ENCODE measurements at regions not wholly inside any gene's neighbourhood (a gene's known extent, or its start where the extent isn't known, plus 50 kb on each side); places are given as distances from the start of the nearest gene placed in this dataset.

GRCh38 chr6:81084776-81085430 is 667.6 kb downstream of the TENT5A start:
- Histone ChIP-seq H2BK5ac (ENCODE audit: low read depth, low read length) (no peak overlapping the region), H3K4me2 (ENCODE audit: insufficient read depth in 1 of 2, low read depth in 2 of 2, low read length in 2 of 2) (no peak overlapping the region), H3K9ac (replicated peaks in 1 of 4; ENCODE audit: extremely low read depth in 1 of 4, low read depth in 3 of 4, low read length in 3 of 4) (no peak overlapping the region), H2BK20ac (ENCODE audit: low read length) (no peak overlapping the region), H4K91ac (replicated peaks; ENCODE audit: insufficient read length, low read length) (no peak overlapping the region), H3K14ac (ENCODE audit: insufficient read length) (no peak overlapping the region), H2BK12ac (ENCODE audit: low read depth, low read length) (no peak overlapping the region), H3K27me3 (replicated peaks in 1 of 4; ENCODE audit: control insufficient read depth in 3 of 4, extremely low read depth in 1 of 4, insufficient read depth in 3 of 4, low read length in 3 of 4) (no peaks in the 10 kb centered on the region), H3K56ac (replicated peaks; ENCODE audit: insufficient read length, low read depth, low read length) (no peak overlapping the region), H3K9me3 (ENCODE audit: insufficient read depth in 2 of 2, low read depth in 1 of 2, low read length in 1 of 2) (no peaks in the 10 kb centered on the region), H3K36me3 (ENCODE audit: control insufficient read depth in 2 of 4, insufficient read depth in 4 of 4, low read length in 3 of 4) (no peaks in the 10 kb centered on the region), H3K4ac (replicated peaks; ENCODE audit: insufficient read length, low read depth, low read length) (no peak overlapping the region), H3K79me2 (ENCODE audit: control insufficient read depth in 1 of 2, insufficient read depth in 2 of 2, low read length in 2 of 2) (no peaks in the 10 kb centered on the region), H4K8ac (ENCODE audit: extremely low read depth, insufficient read depth, low read length) (no peak overlapping the region), H4K20me1 (replicated peaks in 1 of 2; ENCODE audit: control insufficient read depth in 1 of 2, insufficient read depth in 2 of 2, low read length in 2 of 2) (no peaks in the 10 kb centered on the region), H2BK15ac (ENCODE audit: low read length) (no peak overlapping the region), H2AK5ac (ENCODE audit: low read depth, low read length) (no peak overlapping the region), H3K79me1 (ENCODE audit: low read depth, low read length) (no peaks in the 10 kb centered on the region), H3K18ac (ENCODE audit: extremely low read depth, low read length) (no peak overlapping the region), H4K5ac (ENCODE audit: insufficient read length, low read depth, low read length) (no peak overlapping the region), H3K4me1 (replicated peaks in 1 of 4; ENCODE audit: control insufficient read depth in 3 of 4, insufficient read depth in 4 of 4, low read length in 3 of 4) (peaks cover 0 to 6% (median 0%) of the 10 kb centered on the region in 4 experiments; a peak in 2 of 7 replicates), H2BK120ac (replicated peaks; ENCODE audit: low read depth, low read length) (no peak overlapping the region), H3K23me2 (ENCODE audit: low read depth, low read length) (no peaks in the 10 kb centered on the region), H3K23ac (ENCODE audit: insufficient read length) (no peak overlapping the region), H3K27ac (ENCODE audit: low read depth, low read length) (no peak overlapping the region), H3K4me3 (ENCODE audit: extremely low read depth in 1 of 4, insufficient read depth in 2 of 4, low read depth in 3 of 4, low read length in 4 of 4) (no peak overlapping the region), H2AFZ (ENCODE audit: low read length) (no peak overlapping the region)
- 95% methylated on average over 6 of the region's 6 CpGs; no CpG with 5 or more reads in 1 of the 2 experiments for WGBS, 2 experiments (ENCODE audit: extremely low coverage in 1 of 2, insufficient coverage in 1 of 2, insufficient read length in 1 of 2, insufficient replicate concordance in 2 of 2, low coverage in 1 of 2, low lambda C conversion rate in 2 of 2, missing lambda C conversion rate in 1 of 2)
- DNase-seq (ENCODE audit: low read depth in 1 of 2, low spot score in 2 of 2) (no peak), FAIRE-seq (no peak)
- POLR2A ChIA-PET (ENCODE audit: partially characterized antibody): no interaction called here
- CTCF ChIA-PET (ENCODE audit: partially characterized antibody): no interaction called here

Data from H1 (cell line).